CD4-positive, alpha-beta T cell treated with Interleukin-21 for 1 hour (primary cell): ENCODE measurements at regions not wholly inside any gene's neighbourhood (a gene's known extent, or its start where the extent isn't known, plus 50 kb on each side); places are given as distances from the start of the nearest gene placed in this dataset.
A peak's percentile ranks its signal among the peaks of the same experiment; 100 is the strongest.

Source experiments
- DNase-seq: peaks from one replicate; pipeline ENCODE4 v3.0.0-alpha.2; 2020

DNA sequence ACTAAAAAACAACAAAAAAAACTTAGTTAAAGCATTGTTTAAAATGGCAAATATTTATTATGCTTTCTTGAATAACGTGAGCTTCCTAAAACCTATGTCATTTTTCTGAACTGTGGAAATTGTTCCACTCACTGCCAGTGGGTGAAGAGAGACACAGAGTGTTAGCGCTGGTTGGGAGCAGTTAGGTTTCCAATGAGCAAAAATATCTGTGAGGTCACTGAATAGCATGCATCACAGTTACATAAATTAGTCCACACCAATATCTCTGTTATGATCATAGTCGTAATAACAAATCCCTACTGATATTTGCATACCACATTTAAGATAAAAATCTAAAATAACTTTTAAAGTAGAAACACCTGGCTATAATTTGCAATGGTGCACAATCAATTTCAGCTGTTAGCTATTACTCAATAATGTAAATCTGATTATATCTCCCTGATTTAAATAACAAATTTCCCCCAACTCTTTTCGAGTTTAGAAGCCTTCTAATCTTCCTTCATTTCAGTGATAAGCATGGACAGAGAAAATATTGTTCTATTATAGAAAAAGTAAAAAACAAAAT is 1094.0 kb upstream of the KLHL29 start:
- no peak for DNase-seq

DNA sequence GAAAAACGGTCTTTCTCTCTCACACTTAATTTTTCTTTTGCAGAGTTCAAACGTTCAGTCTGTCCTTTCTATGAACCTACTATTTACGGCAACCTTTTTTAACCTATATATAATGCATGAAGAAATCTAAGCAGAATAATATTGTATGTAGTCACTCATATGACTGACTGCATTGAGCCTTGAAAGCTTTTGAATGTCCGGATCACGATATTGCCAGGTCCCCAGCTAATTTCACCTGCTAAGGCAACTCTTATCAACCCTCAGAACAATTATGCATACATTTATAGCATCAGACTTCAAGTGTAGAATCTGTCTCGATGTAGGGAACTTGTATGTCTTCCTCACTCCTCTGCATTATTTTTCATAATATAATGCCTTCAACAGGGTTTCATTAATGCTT is 1083.8 kb upstream of the KLHL29 start:
- DNase-seq: no peak

DNA sequence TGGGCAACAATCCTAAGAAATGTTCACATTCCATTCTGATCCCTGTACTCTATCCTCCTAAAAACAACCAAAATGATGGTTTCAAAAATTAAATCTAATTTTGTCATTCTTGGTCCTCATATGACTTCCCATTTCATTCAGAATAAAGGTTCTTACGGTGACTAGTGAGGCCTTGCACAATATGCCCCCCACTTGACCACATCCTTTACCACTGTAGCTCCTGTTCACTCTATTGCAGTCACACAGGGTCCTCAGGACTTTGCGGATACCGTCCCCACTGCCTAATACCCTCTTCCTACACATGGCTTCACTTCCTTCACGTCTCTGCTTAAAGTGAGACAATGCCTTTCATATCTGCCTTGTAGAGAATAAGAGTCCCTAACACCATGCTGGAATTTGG is 1058.7 kb upstream of the KLHL29 start:
- no peak for DNase-seq

DNA sequence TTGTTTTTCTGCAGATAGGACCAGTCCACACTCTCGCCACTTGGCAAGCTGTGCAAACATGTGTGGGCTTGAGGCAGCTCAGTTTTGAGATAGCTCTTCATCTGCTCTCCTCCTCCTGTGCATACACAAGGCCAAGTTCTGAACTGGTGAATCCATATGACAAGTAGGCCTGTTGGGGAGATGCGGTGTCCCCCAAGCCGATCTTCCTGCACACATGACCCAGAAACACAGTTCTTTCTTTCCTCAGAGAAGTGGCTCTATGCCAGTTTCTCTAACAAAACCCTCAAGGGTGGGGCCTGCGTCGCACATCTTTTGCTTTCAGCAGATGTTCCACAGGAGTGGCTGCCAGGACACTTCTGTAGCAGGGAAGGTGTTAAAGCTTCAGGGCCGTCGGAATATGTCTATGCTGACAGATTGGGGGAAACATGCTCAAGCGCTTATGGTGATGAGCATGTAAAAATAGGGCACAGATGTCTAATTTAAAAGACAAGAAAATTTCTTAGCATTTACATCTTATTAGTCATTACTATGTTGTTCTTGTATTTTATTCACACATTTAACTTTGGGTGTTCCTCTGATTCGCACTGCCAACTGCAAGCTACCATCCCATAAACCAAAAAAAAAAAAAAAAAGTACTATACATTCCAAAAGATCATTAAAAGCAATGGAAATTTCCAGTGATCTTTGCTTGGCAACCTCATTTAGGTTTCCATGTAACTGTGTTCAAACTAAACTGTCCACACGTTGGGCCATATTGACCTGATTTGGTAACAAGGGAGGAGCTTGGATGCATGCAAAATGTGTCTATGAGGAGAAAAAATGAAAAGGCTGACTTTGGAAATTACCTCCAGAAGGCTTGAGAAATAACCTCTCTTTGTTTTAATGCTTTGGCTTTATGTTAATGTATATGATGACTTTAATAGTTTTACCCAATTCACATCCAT is 1055.5 kb upstream of the KLHL29 start:
- DNase-seq: no peak

DNA sequence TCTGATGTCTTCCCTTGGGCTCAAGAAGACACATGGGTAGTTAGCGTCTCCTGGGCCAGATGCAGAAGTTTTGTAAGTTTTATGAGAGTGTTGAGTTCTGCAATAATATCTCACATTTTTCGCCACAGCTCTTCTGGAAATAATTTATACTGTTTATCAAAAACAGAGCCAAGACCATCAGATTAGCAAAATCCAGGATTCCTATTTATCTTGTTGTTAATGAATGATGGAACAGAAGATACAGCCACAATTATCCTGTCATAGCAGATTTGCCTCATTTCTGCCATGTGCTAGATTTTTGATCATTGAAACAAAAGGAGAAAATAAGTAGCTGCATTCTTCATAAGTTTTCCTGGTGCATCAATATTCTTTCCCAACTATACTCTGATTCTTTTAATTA is 1048.6 kb upstream of the KLHL29 start:
- no peak for DNase-seq

DNA sequence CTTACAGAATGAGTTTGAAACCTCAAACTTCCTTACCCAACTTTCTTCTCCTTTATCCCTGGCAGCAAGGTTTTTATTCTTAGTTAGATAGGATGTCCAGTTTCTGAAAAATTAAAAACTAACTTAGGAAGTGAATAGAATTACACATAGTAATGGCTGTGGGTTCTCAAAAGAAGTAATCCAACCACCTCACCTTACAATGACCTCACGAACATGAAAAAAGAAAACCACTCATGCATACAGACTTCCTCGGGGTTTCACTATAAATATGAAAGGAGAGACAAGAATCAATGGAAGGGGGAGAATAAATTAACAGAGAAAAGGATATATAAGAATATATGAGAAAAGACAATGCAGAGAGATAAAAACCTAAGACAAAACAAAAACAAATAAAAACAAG is 1044.3 kb upstream of the KLHL29 start:
- DNase-seq: no peak

DNA sequence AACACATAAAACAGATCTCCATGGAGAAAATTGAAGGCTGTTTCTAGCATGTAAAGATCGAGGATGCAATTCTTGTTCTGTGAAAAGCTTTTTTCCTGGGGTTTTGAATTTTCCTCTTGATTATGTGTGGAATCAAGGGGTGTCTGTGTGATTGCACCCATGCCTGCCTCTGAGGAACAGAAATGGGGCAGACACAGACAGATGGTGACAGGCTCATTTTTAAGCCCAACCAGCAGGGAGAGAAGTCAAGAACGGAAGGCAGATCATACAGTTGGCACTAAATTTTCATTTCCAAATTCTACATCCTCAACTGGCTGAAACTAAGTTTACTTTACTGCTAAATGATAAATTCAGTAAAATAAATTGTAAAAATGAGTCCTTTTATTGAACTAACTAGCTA is 1037.7 kb upstream of the KLHL29 start:
- DNase-seq: no peak

DNA sequence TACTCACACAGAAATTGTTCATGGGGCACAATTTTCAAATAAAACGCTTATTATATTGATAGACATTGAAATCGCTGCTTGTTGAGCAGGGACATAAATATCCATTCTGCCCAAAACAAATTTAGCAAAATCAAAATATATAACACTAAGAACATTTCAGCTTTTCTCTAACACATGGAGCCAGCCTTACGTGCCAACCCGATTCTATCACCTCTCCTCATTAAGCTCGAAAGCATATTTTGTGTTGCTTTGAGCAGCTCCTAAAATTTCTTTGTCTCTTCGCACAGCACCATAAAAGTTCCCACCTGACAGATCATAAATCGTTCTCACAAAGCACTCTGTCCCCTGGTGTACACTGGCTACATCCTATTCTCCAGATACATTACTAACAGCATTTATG is 1034.4 kb upstream of the KLHL29 start:
- no peak for DNase-seq

DNA sequence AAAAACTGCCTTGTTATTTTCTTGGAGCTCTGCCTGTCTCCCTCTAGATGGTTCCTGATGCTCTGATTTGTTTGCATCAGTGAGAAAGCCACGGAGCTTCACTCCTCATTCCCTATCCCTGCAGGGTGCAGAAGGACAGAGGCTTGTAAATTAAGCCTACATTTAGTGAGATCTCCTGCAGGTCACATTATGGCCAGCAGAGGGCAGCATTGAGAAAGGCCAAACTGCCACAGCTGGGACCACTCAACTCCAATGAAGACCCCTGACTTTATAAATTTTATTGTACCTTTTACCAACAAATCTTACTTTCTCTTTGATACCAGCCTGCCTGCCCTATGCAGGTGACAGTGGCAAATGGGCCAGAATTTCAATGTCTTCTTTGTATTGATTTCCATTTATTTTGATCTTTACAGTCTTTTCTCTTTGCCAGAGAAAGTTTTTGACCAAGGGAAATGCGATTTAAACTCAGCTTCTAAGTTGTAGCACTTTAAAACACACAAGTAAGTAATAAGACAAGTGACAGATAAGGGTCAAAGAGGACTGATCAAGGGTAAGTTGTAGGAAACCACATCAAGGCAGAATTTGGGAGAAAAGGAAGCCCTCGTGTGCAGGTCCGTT is 1029.1 kb upstream of the KLHL29 start:
- DNase-seq: peak; percentile 3

DNA sequence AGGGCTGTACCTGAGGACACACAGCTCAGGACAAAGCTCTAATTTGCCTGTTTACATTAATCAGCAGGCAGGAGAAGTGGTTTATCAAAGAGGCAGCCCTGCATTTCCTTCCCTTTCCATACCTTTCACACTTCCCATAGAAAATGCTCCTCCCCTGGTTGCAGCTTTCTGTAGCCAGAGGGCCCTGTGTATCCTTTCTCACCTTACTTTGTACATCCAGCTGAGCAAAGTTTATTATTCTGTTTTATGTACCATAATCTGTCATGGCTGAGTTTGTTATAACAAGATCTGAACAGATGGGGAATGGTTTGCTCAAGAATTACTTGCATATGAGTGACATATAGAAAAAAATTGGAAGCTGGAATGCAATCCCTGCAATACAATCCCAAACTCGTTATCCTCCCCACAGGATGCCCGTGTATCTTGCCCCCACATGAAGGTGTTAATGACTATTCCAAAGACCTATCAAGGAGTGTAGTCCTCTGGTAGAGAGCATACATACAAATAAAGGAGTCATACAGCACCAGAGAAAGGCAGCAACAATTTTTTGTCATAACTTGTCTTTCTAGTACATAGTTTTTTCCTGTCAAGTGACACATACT is 1025.8 kb upstream of the KLHL29 start:
- DNase-seq: no peak

DNA sequence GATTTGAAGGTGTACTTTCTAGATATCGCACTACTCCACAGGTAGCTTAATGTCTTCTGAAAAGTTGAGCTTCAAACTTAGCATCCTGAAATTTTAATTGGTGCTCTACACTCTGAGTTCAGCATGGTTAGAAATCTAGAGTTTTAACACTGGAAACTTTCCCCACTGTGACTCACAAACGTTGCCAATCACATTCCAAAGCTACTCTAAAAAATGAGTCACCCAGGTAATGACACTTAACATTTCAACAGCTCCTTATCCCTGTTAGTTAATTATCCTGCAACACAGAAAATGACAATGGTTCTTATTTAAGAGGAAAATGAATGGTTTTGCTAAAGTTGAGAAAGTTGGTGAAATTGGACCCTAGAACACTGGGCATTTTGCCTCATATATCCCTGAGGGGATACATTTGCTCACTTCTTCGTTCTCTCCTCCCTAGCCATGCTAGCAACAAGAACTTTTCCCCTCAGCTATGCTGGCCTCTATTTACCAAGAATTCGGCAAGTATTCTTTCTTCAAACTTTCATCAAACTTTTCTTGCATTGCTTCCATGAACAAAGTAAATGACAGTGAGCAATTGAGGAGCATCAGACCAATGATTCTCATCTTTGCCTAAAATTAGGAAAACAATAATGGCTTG is 1024.1 kb upstream of the KLHL29 start:
- DNase-seq: no peak

DNA sequence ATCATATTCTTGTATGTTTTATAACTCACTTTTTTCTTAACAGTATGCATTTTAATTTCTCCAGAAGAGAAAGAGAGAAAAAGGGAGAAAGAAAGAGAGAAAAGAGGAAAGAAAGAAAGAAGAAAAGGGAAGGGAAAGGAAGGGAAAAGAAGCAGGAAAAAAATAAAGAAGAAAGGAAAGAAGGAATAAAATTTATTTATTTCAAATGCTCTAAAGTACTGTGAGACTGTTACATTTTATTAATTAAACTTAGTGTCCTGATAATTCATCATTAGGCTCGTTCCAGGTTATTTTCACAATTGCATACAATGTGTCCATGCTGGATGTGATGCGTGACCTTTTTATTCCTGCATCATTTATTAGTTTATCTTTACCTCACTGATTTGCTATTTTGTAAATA is 1023.4 kb upstream of the KLHL29 start:
- DNase-seq: no peak

DNA sequence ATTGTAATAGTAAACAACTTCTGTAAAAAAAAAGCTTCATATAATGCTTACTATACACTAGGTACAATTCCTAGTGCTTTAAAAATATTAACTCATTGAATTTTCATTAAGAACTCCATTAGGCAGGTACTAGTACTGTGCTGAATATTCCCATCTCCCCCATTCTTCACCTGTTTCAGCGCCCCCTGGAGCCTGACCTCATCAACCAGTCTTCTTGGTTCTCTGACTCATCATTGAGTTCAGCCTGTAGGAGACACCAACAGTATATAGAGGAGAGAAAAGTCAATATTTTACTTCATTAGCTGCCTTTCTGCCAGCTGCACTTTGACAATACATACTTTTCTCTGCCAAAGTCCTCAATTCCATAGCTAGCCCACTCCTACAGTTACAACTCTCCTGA is 1009.9 kb upstream of the KLHL29 start:
- no peak for DNase-seq

DNA sequence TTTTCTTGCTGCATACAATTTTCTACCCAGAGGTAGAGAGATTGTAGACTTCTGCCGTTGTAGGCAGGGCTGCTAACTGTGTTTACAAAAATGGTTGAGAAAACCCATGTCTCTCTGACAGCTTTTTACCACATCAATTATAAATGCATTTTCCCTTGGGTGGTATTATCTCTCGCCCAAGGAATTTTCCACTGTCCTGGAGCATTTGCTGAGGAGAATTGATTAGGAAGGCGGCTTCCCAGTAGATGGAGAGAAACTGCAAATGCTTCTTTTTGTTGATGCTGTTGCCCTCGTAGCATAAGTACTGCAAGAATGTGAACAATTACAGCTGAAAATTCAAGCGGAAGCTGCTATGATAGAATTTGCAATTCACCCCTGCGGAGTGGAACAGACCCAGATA is 1007.7 kb upstream of the KLHL29 start:
- DNase-seq: no peak

DNA sequence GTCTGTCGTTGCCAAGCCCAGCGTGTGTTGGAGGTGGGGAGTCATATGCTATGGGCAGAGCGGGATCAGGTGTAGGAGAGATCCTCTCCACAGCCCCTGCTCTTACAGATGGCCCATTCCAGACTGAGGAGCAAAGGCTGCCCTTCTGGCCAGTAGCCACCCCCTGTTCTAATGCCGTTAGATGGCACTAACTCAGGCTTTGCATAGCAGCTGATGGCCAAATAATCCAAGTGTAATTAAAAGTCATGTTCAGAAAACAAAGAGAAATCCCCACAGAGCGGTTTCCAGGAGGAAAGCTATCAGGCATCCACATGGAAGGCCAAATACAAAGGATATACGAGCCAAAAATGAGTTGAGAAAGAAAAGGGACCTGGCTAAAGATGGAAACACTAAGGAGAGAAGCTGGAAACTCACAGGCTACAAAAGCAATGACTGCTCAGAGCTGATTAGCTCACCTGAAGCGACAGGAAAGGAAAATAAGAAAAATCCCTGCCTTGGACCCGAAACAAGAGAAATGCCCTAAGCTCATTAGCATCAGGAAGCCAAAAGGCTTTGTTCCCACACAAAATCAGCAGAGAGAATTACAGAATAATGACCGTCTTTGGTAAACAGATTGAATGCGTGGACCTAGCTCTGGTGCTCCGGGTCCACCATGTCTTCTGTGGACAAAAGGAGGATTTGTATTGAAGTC is 1002.4 kb upstream of the KLHL29 start:
- no peak for DNase-seq

DNA sequence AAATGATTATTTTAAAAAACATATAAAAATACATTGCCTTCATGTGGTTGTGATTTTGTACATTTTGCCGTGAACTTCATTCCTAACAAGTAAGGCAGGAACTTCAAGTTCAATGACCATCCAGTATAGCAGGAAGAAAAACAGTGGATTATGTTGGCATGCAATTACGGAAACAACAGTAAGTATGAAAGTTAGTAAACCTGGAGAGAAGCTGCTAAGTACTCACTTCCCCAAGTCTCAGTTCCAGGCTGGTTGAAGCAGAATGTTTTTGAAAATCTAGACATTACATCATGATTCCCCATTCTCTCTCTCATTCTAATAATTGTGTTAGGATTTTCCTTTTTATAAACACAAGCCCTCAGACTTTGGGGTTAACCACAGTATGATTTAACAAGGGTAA is 987.1 kb upstream of the KLHL29 start:
- DNase-seq: no peak

DNA sequence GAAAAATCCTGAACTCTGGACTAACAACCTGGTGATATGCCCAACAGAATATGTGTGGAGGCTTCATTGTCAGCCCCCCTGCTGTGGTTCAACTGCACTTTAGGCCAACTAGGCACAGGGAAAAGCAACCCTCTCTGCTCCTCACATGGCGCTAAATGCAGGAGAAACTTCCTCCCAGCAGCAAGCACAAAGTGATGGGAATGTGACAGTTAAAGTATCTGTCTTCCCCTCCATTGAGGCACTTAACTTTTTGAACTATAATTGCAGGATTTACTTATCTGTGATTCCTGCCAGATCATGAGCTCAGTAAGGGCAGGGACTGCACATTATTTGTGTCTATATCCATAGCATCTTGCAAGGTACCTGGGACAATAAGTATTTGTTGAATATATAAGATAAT is 981.2 kb upstream of the KLHL29 start:
- DNase-seq: no peak

DNA sequence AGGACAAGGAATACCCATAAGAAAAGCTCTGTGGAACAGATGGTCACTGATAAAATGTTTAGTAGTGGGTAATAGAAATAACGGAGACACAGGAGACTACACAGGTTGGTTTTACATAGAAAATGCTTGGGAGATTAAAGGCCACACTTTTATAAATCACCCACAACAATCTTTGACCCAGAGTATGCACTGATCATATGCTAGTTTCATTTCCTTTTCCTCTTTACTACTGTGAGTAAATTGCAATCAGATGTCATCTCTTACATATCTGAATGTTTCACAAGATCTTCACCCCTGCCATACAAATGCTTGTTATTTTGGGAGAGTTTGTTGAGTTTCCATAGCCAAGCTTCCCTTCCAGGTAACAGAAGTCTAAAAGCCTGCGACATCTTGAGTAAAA is 978.4 kb upstream of the KLHL29 start:
- no peak for DNase-seq

DNA sequence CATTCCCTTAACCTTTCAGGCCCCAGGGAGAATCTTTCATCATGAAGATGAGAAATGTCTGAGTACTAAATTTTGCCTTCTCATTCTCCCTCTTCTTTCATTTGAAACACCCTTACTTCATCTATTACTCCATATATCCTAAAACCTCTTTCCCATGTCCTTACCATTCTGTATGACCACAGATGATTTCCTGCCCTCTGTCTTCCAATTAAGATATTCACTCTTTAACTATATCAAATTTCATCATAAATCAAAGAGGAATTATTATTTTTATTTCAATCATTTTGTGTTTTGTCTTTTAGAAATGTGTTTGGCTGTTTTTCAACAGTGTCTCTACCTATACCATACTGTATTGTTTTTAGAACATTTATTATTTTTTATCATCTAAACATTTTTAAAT is 964.9 kb upstream of the KLHL29 start:
- no peak for DNase-seq

DNA sequence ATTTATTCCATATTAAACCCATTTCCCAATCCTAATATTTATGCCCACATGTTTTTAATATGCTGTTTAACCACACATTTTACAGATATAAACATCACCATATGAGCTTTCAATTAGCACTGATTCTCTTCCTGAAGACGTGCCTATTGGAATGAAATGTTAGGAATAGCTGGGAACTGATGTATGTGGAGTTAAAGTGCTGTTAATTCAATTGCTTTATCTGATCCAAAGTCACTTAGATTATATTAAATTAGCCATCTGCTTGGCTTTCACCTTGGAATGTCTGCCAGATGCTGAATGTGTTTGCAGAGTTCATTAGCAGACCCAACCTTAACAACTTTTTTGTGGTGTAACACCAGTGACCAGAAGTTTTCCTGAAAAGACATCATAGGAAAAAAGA is 942.9 kb upstream of the KLHL29 start:
- no peak for DNase-seq

DNA sequence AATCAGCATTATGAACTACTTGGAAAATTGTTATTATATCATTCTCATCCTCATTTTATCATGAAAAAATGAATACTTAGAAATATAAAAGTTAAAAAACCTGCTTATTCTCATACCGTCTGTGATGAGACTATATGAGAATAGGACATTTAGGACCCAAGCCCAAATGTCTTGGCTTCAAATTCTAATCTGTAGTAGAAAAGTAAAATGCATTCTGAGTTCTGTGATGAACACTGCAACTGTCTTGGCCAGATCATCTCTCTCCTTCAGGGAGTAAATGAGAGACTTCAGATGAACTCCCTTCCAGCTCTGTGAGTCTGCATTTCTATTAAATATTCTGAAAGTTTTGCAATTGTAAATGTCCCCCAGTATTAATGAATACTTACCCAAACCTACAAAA is 940.7 kb upstream of the KLHL29 start:
- DNase-seq: no peak

DNA sequence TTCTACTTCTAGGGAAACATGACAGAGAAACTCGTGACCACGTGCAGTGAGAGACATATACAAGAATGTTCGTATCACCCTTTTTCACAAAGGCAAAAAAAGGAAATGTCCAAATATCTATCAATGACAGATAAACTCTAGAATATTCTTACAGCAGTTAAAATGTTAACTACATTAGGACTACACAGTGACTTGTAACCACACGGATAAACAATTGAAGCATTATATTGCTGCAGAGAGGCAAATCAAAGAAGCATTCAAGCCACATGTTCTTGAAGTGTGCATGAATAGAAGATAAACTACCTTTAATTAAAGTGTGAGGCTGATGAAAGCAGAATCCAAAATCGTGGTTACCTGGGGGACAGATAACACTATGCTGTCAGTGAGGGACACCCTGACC is 935.3 kb upstream of the KLHL29 start:
- no peak for DNase-seq

DNA sequence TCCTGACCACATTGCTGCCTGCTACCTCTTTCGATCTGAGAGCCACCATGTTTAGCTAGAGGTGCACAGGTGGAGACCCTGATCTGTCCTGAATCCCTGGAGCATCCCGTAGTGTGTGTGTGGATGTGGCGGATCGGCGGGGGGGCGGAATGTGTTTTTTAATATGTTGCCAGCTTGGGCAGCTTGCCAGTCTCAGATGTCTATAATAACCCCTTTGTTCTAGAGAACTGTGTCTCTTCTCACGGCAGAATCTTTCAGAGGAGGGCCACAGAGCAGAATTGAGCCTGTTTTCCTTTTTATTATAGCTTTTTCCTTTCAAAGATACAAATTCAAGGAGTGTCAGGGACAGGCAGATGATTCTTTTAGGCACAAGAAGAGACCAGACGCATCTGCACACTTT is 934.1 kb upstream of the KLHL29 start:
- DNase-seq: no peak
